H1 (cell line): ENCODE measurements at regions not wholly inside any gene's neighbourhood (a gene's known extent, or its start where the extent isn't known, plus 50 kb on each side); places are given as distances from the start of the nearest gene placed in this dataset.

ENCODE experiments used
- CTCF ChIA-PET: fragments of 300-600 bp; sonication (Branson Sonifier 250); formaldehyde crosslinking; loops from one replicate; lab custom pipeline; 2021; ENCODE audit not compliant: partially characterized antibody; lab: Charles Lee
- POLR2A ChIA-PET: fragments of 300-600 bp; sonication (Branson Sonifier 250); formaldehyde crosslinking; loops from one replicate; lab custom pipeline; 2021; ENCODE audit warnings: inconsistent platforms; ENCODE audit not compliant: partially characterized antibody; lab: Charles Lee
- DNase-seq, 2 experiments: peaks; one replicate each; pipeline versions ENCODE4 v3.0.0 to v3.0.0-alpha.2; 2010 to 2022; ENCODE audit warnings: low spot score in 2 of 2, low read depth in 1 of 2, mixed read lengths in 1 of 2
- FAIRE-seq: peaks from 2 replicates; lab custom pipeline; 2011; peaks lifted over from hg19 to GRCh38; lab: Jason Lieb, UNC
- H2AFZ ChIP-seq: 2 replicates; pipeline ENCODE4 v1.8.1; 2012; ENCODE audit warnings: low read length, inconsistent platforms
- H2AK5ac ChIP-seq: 2 replicates; pipeline ENCODE4 v1.6.1; 2013; ENCODE audit warnings: low read depth, low read length
- H2BK120ac ChIP-seq: replicated peaks from 2 replicates; pipeline ENCODE3; 2013; ENCODE audit warnings: low read depth, low read length, inconsistent platforms
- H2BK12ac ChIP-seq: 2 replicates; pipeline ENCODE4 v1.6.1; 2013; ENCODE audit warnings: low read depth, low read length
- H2BK15ac ChIP-seq: 2 replicates; pipeline ENCODE4 v1.6.1; 2013; ENCODE audit warnings: low read length
- H2BK20ac ChIP-seq: 2 replicates; pipeline ENCODE4 v1.6.1; 2013; ENCODE audit warnings: low read length
- H2BK5ac ChIP-seq: 2 replicates; pipeline ENCODE4 v1.6.1; 2013; ENCODE audit warnings: low read depth, low read length
- H3K14ac ChIP-seq: 2 replicates; pipeline ENCODE4 v1.6.1; 2013; ENCODE audit warnings: inconsistent platforms; ENCODE audit not compliant: insufficient read length
- H3K18ac ChIP-seq: 2 replicates; pipeline ENCODE4 v1.6.1; 2013; ENCODE audit warnings: low read length; ENCODE audit errors: extremely low read depth
- H3K23ac ChIP-seq: 2 replicates; pipeline ENCODE4 v1.6.1; 2013; ENCODE audit warnings: inconsistent platforms; ENCODE audit not compliant: insufficient read length
- H3K23me2 ChIP-seq: 2 replicates; pipeline ENCODE4 v1.6.1; 2013; ENCODE audit warnings: low read depth, low read length
- H3K27ac ChIP-seq: 2 replicates; pipeline ENCODE4 v1.6.1; 2011; ENCODE audit warnings: low read depth, low read length, inconsistent platforms
- H3K27me3 ChIP-seq, 4 experiments: replicated peaks in 1 of 4; 1 replicate in 1 of 4; 2 replicates in 3 of 4; pipeline versions ENCODE4 v1.6.1 to v1.8.1; 2011 to 2013; ENCODE audit warnings: low read length in 3 of 4, mild to moderate bottlenecking in 3 of 4, inconsistent platforms in 2 of 4, mixed read lengths in 2 of 4, moderate library complexity in 1 of 4; ENCODE audit not compliant: control insufficient read depth in 3 of 4, insufficient read depth in 3 of 4; ENCODE audit errors: extremely low read depth in 1 of 4
- H3K36me3 ChIP-seq, 4 experiments: 2 replicates each; pipeline versions ENCODE4 v1.6.1 to v1.8.1; 2011 to 2013; ENCODE audit warnings: mild to moderate bottlenecking in 4 of 4, low read length in 3 of 4, moderate library complexity in 2 of 4, control low read depth in 1 of 4, inconsistent platforms in 1 of 4; ENCODE audit not compliant: insufficient read depth in 4 of 4, control insufficient read depth in 2 of 4
- H3K4ac ChIP-seq: replicated peaks from 2 replicates; pipeline ENCODE3; 2013; ENCODE audit warnings: low read length, low read depth, mixed read lengths, inconsistent platforms; ENCODE audit not compliant: insufficient read length
- H3K4me1 ChIP-seq, 4 experiments: replicated peaks in 1 of 4; 1 replicate in 1 of 4; 2 replicates in 3 of 4; pipeline versions ENCODE4 v1.6.1 to v1.8.1; 2011 to 2013; ENCODE audit warnings: low read length in 3 of 4, inconsistent platforms in 2 of 4, mixed read lengths in 1 of 4; ENCODE audit not compliant: insufficient read depth in 4 of 4, control insufficient read depth in 3 of 4
- H3K4me2 ChIP-seq, 2 experiments: 2 replicates each; pipeline versions ENCODE4 v1.6.1 to v1.8.1; 2011 to 2013; ENCODE audit warnings: low read depth in 2 of 2, low read length in 2 of 2, control low read depth in 1 of 2, inconsistent platforms in 1 of 2, mild to moderate bottlenecking in 1 of 2; ENCODE audit not compliant: insufficient read depth in 1 of 2
- H3K4me3 ChIP-seq, 4 experiments: fragments of 200-600, 300-600 bp in 1 of 4; sonication (generic), shearing (Covaris generic), sonication (Bioruptor Twin) in 1 of 4; 2 replicates each; pipeline versions ENCODE4 v1.5.1 to v1.8.1; 2011 to 2016; ENCODE audit warnings: low read length in 4 of 4, low read depth in 3 of 4, control low read depth in 2 of 4, inconsistent platforms in 2 of 4, mild to moderate bottlenecking in 2 of 4, mixed read lengths in 1 of 4, moderate library complexity in 1 of 4; ENCODE audit not compliant: insufficient read depth in 2 of 4; ENCODE audit errors: extremely low read depth in 1 of 4
- H3K56ac ChIP-seq: replicated peaks from 2 replicates; pipeline ENCODE3; 2013; ENCODE audit warnings: low read depth, mild to moderate bottlenecking, mixed read lengths, low read length, inconsistent platforms; ENCODE audit not compliant: insufficient read length
- H3K79me1 ChIP-seq: 2 replicates; pipeline ENCODE4 v1.6.1; 2013; ENCODE audit warnings: low read depth, low read length, control low read depth
- H3K79me2 ChIP-seq, 2 experiments: 2 replicates each; pipeline versions ENCODE4 v1.6.1 to v1.8.1; 2012 to 2013; ENCODE audit warnings: low read length in 2 of 2, mild to moderate bottlenecking in 2 of 2, inconsistent platforms in 1 of 2; ENCODE audit not compliant: insufficient read depth in 2 of 2, control insufficient read depth in 1 of 2
- H3K9ac ChIP-seq, 4 experiments: replicated peaks in 1 of 4; 1 replicate in 1 of 4; 2 replicates in 3 of 4; pipeline versions ENCODE4 v1.6.1 to v1.8.1; 2011 to 2013; ENCODE audit warnings: low read depth in 3 of 4, low read length in 3 of 4, control low read depth in 2 of 4, mild to moderate bottlenecking in 2 of 4, moderate library complexity in 2 of 4, inconsistent platforms in 1 of 4; ENCODE audit errors: extremely low read depth in 1 of 4
- H3K9me3 ChIP-seq, 2 experiments: 2 replicates each; pipeline versions ENCODE4 v1.6.1 to v1.8.1; 2012 to 2013; ENCODE audit warnings: mild to moderate bottlenecking in 2 of 2, moderate library complexity in 2 of 2, control low read depth in 1 of 2, inconsistent platforms in 1 of 2, low read depth in 1 of 2, low read length in 1 of 2, mixed read lengths in 1 of 2; ENCODE audit not compliant: insufficient read depth in 2 of 2
- H4K20me1 ChIP-seq, 2 experiments: replicated peaks in 1 of 2; 2 replicates each; pipeline versions ENCODE3 to v1.8.1; 2011 to 2013; ENCODE audit warnings: inconsistent platforms in 2 of 2, low read length in 2 of 2, mild to moderate bottlenecking in 1 of 2; ENCODE audit not compliant: insufficient read depth in 2 of 2, control insufficient read depth in 1 of 2
- H4K5ac ChIP-seq: 2 replicates; pipeline ENCODE4 v1.6.1; 2013; ENCODE audit warnings: low read length, low read depth, mixed read lengths, inconsistent platforms; ENCODE audit not compliant: insufficient read length
- H4K8ac ChIP-seq: 2 replicates; pipeline ENCODE4 v1.8.0; 2013; ENCODE audit warnings: mild to moderate bottlenecking, moderate library complexity, low read length, inconsistent platforms; ENCODE audit not compliant: insufficient read depth; ENCODE audit errors: extremely low read depth
- H4K91ac ChIP-seq: replicated peaks from 2 replicates; pipeline ENCODE3; 2013; ENCODE audit warnings: low read length, mixed read lengths, inconsistent platforms; ENCODE audit not compliant: insufficient read length
- HDAC2 ChIP-seq, 2 experiments: fragments of 300-600 bp in 1 of 2; sonication (generic) in 1 of 2; IDR thresholded peaks; 2 replicates each; pipeline ENCODE4 v1.6.1; 2011 to 2012; ENCODE audit warnings: low read depth in 2 of 2, low read length in 2 of 2, mild to moderate bottlenecking in 2 of 2, moderate library complexity in 2 of 2, borderline replicate concordance in 1 of 2, inconsistent platforms in 1 of 2
- JUN ChIP-seq: IDR thresholded peaks from 2 replicates; pipeline ENCODE4 v1.6.1; 2011; ENCODE audit warnings: low read depth, mild to moderate bottlenecking, improper control_type of control experiment, low read length
- KDM1A ChIP-seq: fragments of 200-600, 300-600 bp; sonication (generic); IDR thresholded peaks from 2 replicates; pipeline ENCODE4 v1.7.1; 2016; ENCODE audit warnings: mild to moderate bottlenecking, low read length, borderline replicate concordance
- WGBS, 2 experiments: shearing (Covaris generic) in 1 of 2; methylation state at CpG; one replicate each; pipeline versions ENCODE4 v1.1.6 to v1.1.7; 2013 to 2015; ENCODE audit warnings: low lambda C conversion rate in 2 of 2, mixed read lengths in 2 of 2, inconsistent platforms in 1 of 2, low coverage in 1 of 2, missing lambda C conversion rate in 1 of 2; ENCODE audit not compliant: insufficient replicate concordance in 2 of 2, insufficient coverage in 1 of 2, insufficient read length in 1 of 2; ENCODE audit errors: extremely low coverage in 1 of 2, missing lambda C conversion rate in 1 of 2; 5-methylcytosine and 5-hydroxymethylcytosine counted together

DNA sequence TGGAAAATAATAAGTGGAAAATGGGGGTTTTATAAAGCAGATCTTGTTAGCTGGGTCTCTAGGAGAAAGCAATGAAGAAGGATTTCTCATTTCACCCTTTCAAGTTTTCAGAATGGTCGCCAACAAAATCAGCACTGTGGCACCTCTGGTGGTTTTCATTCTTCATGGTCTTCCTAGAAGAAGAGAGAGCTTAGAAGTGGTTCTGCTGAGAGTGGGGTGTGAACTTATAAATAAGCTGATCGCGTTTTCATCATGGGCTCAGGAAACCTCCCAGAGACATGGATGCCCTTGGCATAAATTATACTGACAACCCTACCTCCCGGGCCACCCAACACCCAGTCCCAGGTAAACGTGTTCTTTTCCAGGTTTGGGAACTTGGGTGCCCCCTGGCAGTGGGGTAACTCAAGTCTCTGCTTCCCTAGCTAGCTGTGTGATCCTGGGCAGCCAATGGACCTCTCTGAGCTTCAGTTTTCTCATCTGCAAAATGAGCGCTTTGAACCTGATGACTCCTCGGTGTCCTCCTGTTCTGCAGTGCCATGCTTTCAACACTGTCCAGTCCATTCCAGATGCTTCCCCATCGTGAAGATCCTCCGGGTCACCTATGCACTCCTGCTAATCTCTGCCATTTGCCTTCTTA is 72.6 kb upstream of the GRAMD1B start:
- H2AK5ac ChIP-seq = no peak overlapping the region
- POLR2A ChIA-PET = no interaction called here
- no peak overlapping the region for H2BK20ac ChIP-seq
- peak overlapping the region; percentile 79 for H3K18ac ChIP-seq
- H4K5ac ChIP-seq = no peak overlapping the region
- H3K56ac ChIP-seq = no peak overlapping the region
- peak overlapping the region; percentile 93 for H2BK15ac ChIP-seq
- H3K4me2 ChIP-seq = peak overlapping the region; percentile 83 to 86
- CTCF ChIA-PET = interaction anchor here (0.6 to 2.8 kb wide), 19 partner anchors 19 to 245 kb away, joined by 3 to 13 read pairs (median 4); no protein-coding TSS in a partner anchor
- H3K9ac ChIP-seq = 0 out of 7 replicates have a peak overlapping the region, but pooled peaks of 1 of the 4 experiments have one; percentile 22
- no peaks in the 10 kb centered on the region for H4K20me1 ChIP-seq
- no peak overlapping the region for H4K91ac ChIP-seq
- 67% methylated on average over 9 of the region's 9 CpGs; no CpG with 5 or more reads in 1 of the 2 experiments for WGBS, 2 experiments
- H3K23me2 ChIP-seq = peaks cover 11% of the 10 kb centered on the region
- no peak for FAIRE-seq
- TF ChIP-seq HDAC2 (IDR thresholded peaks at IDR 0.05; ENCODE audit: borderline replicate concordance in 1 of 2, low read depth in 2 of 2, low read length in 2 of 2) (peak in 1 of 2 experiments; percentile 41; a peak in 1 of 4 replicates), KDM1A (peak; percentile 94; the same call in 1 of the 2 replicates), JUN (no peak)
- H3K79me2 ChIP-seq = no peaks in the 10 kb centered on the region
- no peaks in the 10 kb centered on the region for H3K79me1 ChIP-seq
- no peak overlapping the region for H3K4ac ChIP-seq
- H2BK12ac ChIP-seq = peak overlapping the region; percentile 95; the same call in 1 of the 2 replicates
- no peaks in the 10 kb centered on the region for H3K36me3 ChIP-seq
- H3K4me3 ChIP-seq = peak overlapping the region; percentile 66 to 78 (median 75); a peak in 7 of 8 replicates
- H4K8ac ChIP-seq = no peak overlapping the region
- H3K4me1 ChIP-seq = peaks cover 0 to 3% (median 0%) of the 10 kb centered on the region in 4 experiments; a peak in 1 of 7 replicates
- H3K23ac ChIP-seq = no peak overlapping the region
- H3K9me3 ChIP-seq = no peaks in the 10 kb centered on the region
- no peak overlapping the region for H3K27ac ChIP-seq
- no peak overlapping the region for H2BK5ac ChIP-seq
- no peak for DNase-seq
- H2AFZ ChIP-seq = peak overlapping the region; percentile 74
- H3K14ac ChIP-seq = no peak overlapping the region
- H2BK120ac ChIP-seq = no peak overlapping the region
- peaks cover 10 to 44% (median 30%) of the 10 kb centered on the region in 4 experiments for H3K27me3 ChIP-seq
